ENCODE measurements at regions not wholly inside any gene's neighbourhood (a gene's known extent, or its start where the extent isn't known, plus 50 kb on each side); places are given as distances from the start of the nearest gene placed in this dataset.
"Not testable (repeated sequence)": the region's sequence is repeated elsewhere in the genome, so short reads cannot be mapped to it uniquely, and the experiment has no call there.

DNA sequence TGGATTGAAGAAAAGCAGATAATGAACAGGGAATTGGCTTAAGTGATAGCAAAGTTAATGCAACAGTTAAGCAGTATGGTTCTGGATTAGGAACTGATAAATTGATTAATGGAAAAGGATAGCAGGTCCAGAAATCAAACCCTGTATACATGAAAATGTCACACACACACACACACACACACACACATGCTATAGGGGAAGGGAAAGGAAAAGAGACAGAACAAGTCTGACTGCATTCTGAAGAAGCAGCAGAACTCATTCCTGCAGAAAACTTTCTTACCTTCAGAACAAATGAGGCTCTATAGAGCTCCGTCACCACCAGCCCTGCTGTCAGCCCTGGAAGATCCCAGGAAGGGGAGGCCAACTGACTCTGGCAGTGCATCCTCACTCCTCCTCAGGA lies 173.2 kb upstream of the NUDT10 start:
- H3K4me3 Mint-ChIP-seq; H3K36me3 Mint-ChIP-seq (ENCODE audit: low read depth); DNase-seq (ENCODE audit: low spot score); intact Hi-C loops (cut with micrococcal nuclease); H3K9me3 Mint-ChIP-seq; H3K27me3 Mint-ChIP-seq (ENCODE audit: insufficient read depth); H3K27ac Mint-ChIP-seq; H3K4me1 Mint-ChIP-seq (ENCODE audit: low read depth): not testable (repeated sequence)

- Mint-ChIP-seq H3K4me3 (no peak overlapping the region), H3K27me3 (ENCODE audit: insufficient read depth) (no peaks in the 10 kb centered on the region), H3K4me1 (ENCODE audit: low read depth) (no peaks in the 10 kb centered on the region), H3K9me3 (no peaks in the 10 kb centered on the region), H3K36me3 (ENCODE audit: low read depth) (no peaks in the 10 kb centered on the region), H3K27ac (no peak overlapping the region)
- intact Hi-C loops (cut with micrococcal nuclease), result no loop called here
- DNase-seq (ENCODE audit: low spot score), result no peak
Observed at GRCh38 chrX:51163730-51164129, 168.9 kb upstream of the NUDT10 start.

GRCh38 chrX:51178356-51178900 lies 154.2 kb upstream of the NUDT10 start:
- H3K4me1 Mint-ChIP-seq (ENCODE audit: low read depth); intact Hi-C loops (cut with micrococcal nuclease); H3K4me3 Mint-ChIP-seq; DNase-seq (ENCODE audit: low spot score); H3K27ac Mint-ChIP-seq; H3K27me3 Mint-ChIP-seq (ENCODE audit: insufficient read depth); H3K36me3 Mint-ChIP-seq (ENCODE audit: low read depth); H3K9me3 Mint-ChIP-seq: not testable (repeated sequence)

- H3K4me3 Mint-ChIP-seq; H3K36me3 Mint-ChIP-seq (ENCODE audit: low read depth); H3K27me3 Mint-ChIP-seq (ENCODE audit: insufficient read depth); H3K4me1 Mint-ChIP-seq (ENCODE audit: low read depth); DNase-seq (ENCODE audit: low spot score); intact Hi-C loops (cut with micrococcal nuclease); H3K27ac Mint-ChIP-seq; H3K9me3 Mint-ChIP-seq: not testable (repeated sequence)
Observed at GRCh38 chrX:51179805-51180204, 152.8 kb upstream of the NUDT10 start.

GRCh38 chrX:51182545-51182944 lies 150.1 kb upstream of the NUDT10 start:
- H3K9me3 Mint-ChIP-seq, result no peaks in the 10 kb centered on the region
- no peak for DNase-seq (ENCODE audit: low spot score)
- no peak overlapping the region for H3K27ac Mint-ChIP-seq
- H3K4me3 Mint-ChIP-seq, result no peak overlapping the region
- no peaks in the 10 kb centered on the region for H3K36me3 Mint-ChIP-seq (ENCODE audit: low read depth)
- no peaks in the 10 kb centered on the region for H3K27me3 Mint-ChIP-seq (ENCODE audit: insufficient read depth)
- intact Hi-C loops (cut with micrococcal nuclease), result no loop called here
- no peaks in the 10 kb centered on the region for H3K4me1 Mint-ChIP-seq (ENCODE audit: low read depth)

- Mint-ChIP-seq H3K4me1 (ENCODE audit: low read depth) (no peaks in the 10 kb centered on the region), H3K4me3 (no peak overlapping the region), H3K27ac (no peak overlapping the region), H3K9me3 (peaks cover 4% of the 10 kb centered on the region), H3K36me3 (ENCODE audit: low read depth) (no peaks in the 10 kb centered on the region), H3K27me3 (ENCODE audit: insufficient read depth) (no peaks in the 10 kb centered on the region)
- intact Hi-C loops (cut with micrococcal nuclease), result no loop called here
- no peak for DNase-seq (ENCODE audit: low spot score)
Observed at GRCh38 chrX:51192104-51192503, 140.5 kb upstream of the NUDT10 start.

GRCh38 chrX:51215266-51215665 lies 117.4 kb upstream of the NUDT10 start:
- no peaks in the 10 kb centered on the region for H3K36me3 Mint-ChIP-seq (ENCODE audit: low read depth)
- no peak for DNase-seq (ENCODE audit: low spot score)
- no peaks in the 10 kb centered on the region for H3K9me3 Mint-ChIP-seq
- H3K27me3 Mint-ChIP-seq (ENCODE audit: insufficient read depth), result no peaks in the 10 kb centered on the region
- H3K4me3 Mint-ChIP-seq, result no peak overlapping the region
- intact Hi-C loops (cut with micrococcal nuclease), result no loop called here
- H3K27ac Mint-ChIP-seq, result no peak overlapping the region
- no peaks in the 10 kb centered on the region for H3K4me1 Mint-ChIP-seq (ENCODE audit: low read depth)

DNA sequence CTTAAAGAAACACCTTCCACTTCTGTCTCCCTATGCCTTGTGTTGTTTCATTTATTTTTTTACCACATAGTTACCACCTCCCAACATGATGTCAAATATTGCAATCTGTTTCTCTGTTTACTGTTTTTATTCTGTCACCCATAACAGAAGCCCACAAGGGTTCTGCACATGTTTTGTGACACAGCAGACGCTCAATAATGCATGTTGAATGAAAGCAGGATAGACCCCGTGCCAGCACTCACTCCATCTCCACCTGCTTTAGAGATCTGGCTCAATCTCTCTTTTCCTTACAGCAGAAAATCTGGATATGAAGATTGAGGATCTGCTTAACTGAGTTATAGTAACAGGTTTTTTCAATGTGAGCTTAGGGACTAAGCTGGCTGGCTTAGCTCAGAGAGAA lies 116.8 kb upstream of the NUDT10 start:
- no peak for DNase-seq (ENCODE audit: low spot score)
- Mint-ChIP-seq H3K27me3 (ENCODE audit: insufficient read depth) (no peaks in the 10 kb centered on the region), H3K9me3 (no peaks in the 10 kb centered on the region), H3K4me3 (no peak overlapping the region), H3K27ac (no peak overlapping the region), H3K4me1 (ENCODE audit: low read depth) (no peaks in the 10 kb centered on the region), H3K36me3 (ENCODE audit: low read depth) (no peaks in the 10 kb centered on the region)
- intact Hi-C loops (cut with micrococcal nuclease), result no loop called here

GRCh38 chrX:51242212-51242611 lies 90.4 kb upstream of the NUDT10 start:
- Mint-ChIP-seq H3K27me3 (ENCODE audit: insufficient read depth) (no peaks in the 10 kb centered on the region), H3K4me1 (ENCODE audit: low read depth) (no peaks in the 10 kb centered on the region), H3K27ac (no peak overlapping the region), H3K4me3 (no peak overlapping the region), H3K36me3 (ENCODE audit: low read depth) (no peaks in the 10 kb centered on the region), H3K9me3 (peaks cover 30% of the 10 kb centered on the region)
- no peak for DNase-seq (ENCODE audit: low spot score)
- intact Hi-C loops (cut with micrococcal nuclease), result no loop called here

- Mint-ChIP-seq H3K36me3 (ENCODE audit: low read depth) (no peaks in the 10 kb centered on the region), H3K27ac (no peak overlapping the region), H3K4me1 (ENCODE audit: low read depth) (no peaks in the 10 kb centered on the region), H3K27me3 (ENCODE audit: insufficient read depth) (no peaks in the 10 kb centered on the region), H3K9me3 (no peaks in the 10 kb centered on the region), H3K4me3 (no peak overlapping the region)
- DNase-seq (ENCODE audit: low spot score), result no peak
- intact Hi-C loops (cut with micrococcal nuclease), result no loop called here
Observed at GRCh38 chrX:51257490-51257889, 75.1 kb upstream of the NUDT10 start.

GRCh38 chrX:51262271-51262670 lies 70.4 kb upstream of the NUDT10 start:
- H3K4me1 Mint-ChIP-seq (ENCODE audit: low read depth); H3K9me3 Mint-ChIP-seq; H3K27me3 Mint-ChIP-seq (ENCODE audit: insufficient read depth); intact Hi-C loops (cut with micrococcal nuclease); H3K27ac Mint-ChIP-seq; H3K4me3 Mint-ChIP-seq; DNase-seq (ENCODE audit: low spot score); H3K36me3 Mint-ChIP-seq (ENCODE audit: low read depth): not testable (repeated sequence)

DNA sequence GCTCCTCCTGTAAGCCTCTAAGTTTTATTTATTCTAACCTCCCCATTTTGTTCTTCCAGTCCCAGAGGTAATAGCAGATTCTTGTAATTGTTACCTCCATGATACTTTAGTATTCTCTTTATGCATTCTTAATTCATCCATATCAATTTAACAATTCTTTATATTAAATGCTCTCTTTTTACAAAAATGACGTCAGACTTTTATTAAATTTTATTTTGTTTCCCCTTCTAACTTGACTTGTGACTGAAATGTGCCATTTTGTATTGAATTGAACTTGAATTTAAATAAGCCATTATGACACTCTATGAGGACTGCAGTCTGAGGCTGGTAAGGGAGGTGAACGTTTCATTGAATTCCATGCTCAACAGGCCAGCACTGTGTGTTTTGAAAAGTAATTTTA lies 60.0 kb upstream of the NUDT10 start:
- intact Hi-C loops (cut with micrococcal nuclease), result no loop called here
- no peak for DNase-seq (ENCODE audit: low spot score)
- Mint-ChIP-seq H3K36me3 (ENCODE audit: low read depth) (no peaks in the 10 kb centered on the region), H3K27ac (no peak overlapping the region), H3K27me3 (ENCODE audit: insufficient read depth) (no peaks in the 10 kb centered on the region), H3K4me3 (no peak overlapping the region), H3K4me1 (ENCODE audit: low read depth) (no peaks in the 10 kb centered on the region), H3K9me3 (no peaks in the 10 kb centered on the region)

GRCh38 chrX:51281758-51282318 lies 50.8 kb upstream of the NUDT10 start:
- DNase-seq (ENCODE audit: low spot score), result no peak
- H3K36me3 Mint-ChIP-seq (ENCODE audit: low read depth), result no peaks in the 10 kb centered on the region
- intact Hi-C loops (cut with micrococcal nuclease), result no loop called here
- H3K4me3 Mint-ChIP-seq, result no peak overlapping the region
- H3K27me3 Mint-ChIP-seq (ENCODE audit: insufficient read depth), result no peaks in the 10 kb centered on the region
- no peaks in the 10 kb centered on the region for H3K9me3 Mint-ChIP-seq
- no peaks in the 10 kb centered on the region for H3K4me1 Mint-ChIP-seq (ENCODE audit: low read depth)
- no peak overlapping the region for H3K27ac Mint-ChIP-seq

All from activated T-helper 1 cell treated with anti-CD3 and anti-CD28 coated beads, Interleukin-12 subunit alpha, Interleukin-12 subunit beta, Interleukin-2, Interleukin-4 antibody, amounts not matched to agents 30 ng/mL and 10 ng/mL and 1 ng/mL, durations not matched to agents 14 hours and 24 hours and 36 hours (primary cell).